A549 (cell line): ENCODE measurements at regions not wholly inside any gene's neighbourhood (a gene's known extent, or its start where the extent isn't known, plus 50 kb on each side); places are given as distances from the start of the nearest gene placed in this dataset.

Source experiments
- ATAC-seq, 2 experiments: fragments of 200-7000 bp in 1 of 2; fragments of >200 bp in 1 of 2; cut with Nextera tagmentation in 1 of 2; cut with Tn5 transposase in 1 of 2; 3 replicates each; pipeline versions ENCODE4 v1.8.0 to v1.9.1; 2018 to 2020; ENCODE audit warnings: mild to moderate bottlenecking in 1 of 2, moderate library complexity in 1 of 2
- CTCF ChIA-PET: fragments of 300-600 bp; sonication (Branson Sonifier 250); formaldehyde crosslinking; extraction: SDS; loops from one replicate; lab custom pipeline; 2021; ENCODE audit warnings: antibody characterized with exemption, inconsistent platforms; lab: Yijun Ruan, JAX
- POLR2A ChIA-PET: fragments of 350-600 bp; formaldehyde crosslinking; extraction: SDS; loops from one replicate; lab custom pipeline; 2021; ENCODE audit warnings: antibody characterized with exemption, inconsistent platforms; lab: Yijun Ruan, JAX
- DNase-seq, 2 experiments: peaks; one replicate each; pipeline versions ENCODE4 v3.0.0 to v3.0.0-alpha.2; 2011 to 2016; ENCODE audit warnings: low read depth in 1 of 2, low spot score in 1 of 2
- FAIRE-seq: peaks from 2 replicates; lab custom pipeline; 2011; peaks lifted over from hg19 to GRCh38; lab: Jason Lieb, UNC
- H3K27ac ChIP-seq, 2 experiments: fragments of >200 bp; sonication (Bioruptor Twin); formaldehyde crosslinking; 3 replicates each; pipeline ENCODE4 v1.5.1; 2016 to 2017
- H3K4me1 ChIP-seq: fragments of >200 bp; sonication (Bioruptor Twin); formaldehyde crosslinking; 3 replicates; pipeline ENCODE4 v1.6.1; 2016
- H3K4me2 ChIP-seq: fragments of >200 bp; sonication (Bioruptor Twin); formaldehyde crosslinking; 3 replicates; pipeline ENCODE4 v1.6.1; 2016
- H3K4me3 ChIP-seq: fragments of >200 bp; sonication (Bioruptor Twin); formaldehyde crosslinking; 3 replicates; pipeline ENCODE4 v1.5.1; 2016
- H3K9me3 ChIP-seq: fragments of >200 bp; sonication (Bioruptor Twin); formaldehyde crosslinking; 3 replicates; pipeline ENCODE4 v1.6.1; 2016
- ATOH8 ChIP-seq: fragments of 250-450 bp; sonication (Bioruptor Pico); IDR thresholded peaks from 2 replicates; pipeline ENCODE4 v1.5.0; 2020; ENCODE audit warnings: low read depth, mild to moderate bottlenecking, moderate library complexity
- CBX8 ChIP-seq: fragments of 200-600 bp; sonication (generic); IDR thresholded peaks from 2 replicates; pipeline ENCODE4 v1.6.1; 2016
- CTCF ChIP-seq: fragments of >200 bp; sonication (Bioruptor Twin); formaldehyde crosslinking; IDR thresholded peaks from 3 replicates; pipeline ENCODE4 v1.5.1; 2016
- E2F6 ChIP-seq: IDR thresholded peaks from 2 replicates; pipeline ENCODE4 v1.6.1; 2012; ENCODE audit warnings: low read depth, borderline replicate concordance
- EHF ChIP-seq: fragments of 250-450 bp; sonication (Bioruptor Pico); IDR thresholded peaks from 2 replicates; pipeline ENCODE4 v1.5.0; 2020; ENCODE audit warnings: mild to moderate bottlenecking
- EHMT2 ChIP-seq: fragments of 200-600 bp; sonication (generic); IDR thresholded peaks from 2 replicates; pipeline ENCODE4 v1.6.1; 2016; ENCODE audit warnings: antibody characterized with exemption, low read depth, mild to moderate bottlenecking, moderate library complexity
- ESRRA ChIP-seq: fragments of 150-350 bp; IDR thresholded peaks from 2 replicates; pipeline ENCODE4 v1.6.1; 2014; ENCODE audit warnings: mild to moderate bottlenecking, low read length, borderline replicate concordance
- FOXS1 ChIP-seq: fragments of 250-450 bp; sonication (Bioruptor Pico); IDR thresholded peaks from 2 replicates; pipeline ENCODE4 v1.5.0; 2020; ENCODE audit warnings: mild to moderate bottlenecking, moderate library complexity
- HDAC2 ChIP-seq: fragments of 200-600 bp; sonication (generic); IDR thresholded peaks from 2 replicates; pipeline ENCODE4 v1.6.1; 2016
- JUNB ChIP-seq: fragments of >200 bp; sonication (Bioruptor Twin); formaldehyde crosslinking; IDR thresholded peaks from 2 replicates; pipeline ENCODE4 v1.6.1; 2016
- MYC ChIP-seq: IDR thresholded peaks from 2 replicates; pipeline ENCODE4 v1.6.1; 2012; ENCODE audit warnings: mild to moderate bottlenecking, inconsistent platforms, low read length, improper control_type of control experiment, borderline replicate concordance
- NFE2L2 ChIP-seq: fragments of 150-350 bp; conservative IDR thresholded peaks from 2 replicates; pipeline ENCODE4 v1.6.1; 2014; ENCODE audit warnings: low read length
- NPAS2 ChIP-seq: fragments of 250-450 bp; sonication (Bioruptor Pico); IDR thresholded peaks from 2 replicates; pipeline ENCODE4 v1.8.0; 2022; ENCODE audit warnings: mild to moderate bottlenecking, moderate library complexity, borderline replicate concordance
- RCOR1 ChIP-seq: fragments of 150-350 bp; IDR thresholded peaks from 2 replicates; pipeline ENCODE4 v1.6.1; 2014; ENCODE audit warnings: antibody characterized with exemption, low read length, low read depth
- REST ChIP-seq: fragments of 200-600 bp; sonication (generic); IDR thresholded peaks from 2 replicates; pipeline ENCODE4 v1.6.1; 2016; ENCODE audit warnings: antibody characterized with exemption, mild to moderate bottlenecking, moderate library complexity
- RFX5 ChIP-seq: fragments of 450-650 bp; IDR thresholded peaks from 2 replicates; pipeline ENCODE4 v1.7.1; 2014; ENCODE audit warnings: antibody characterized with exemption, mild to moderate bottlenecking, moderate library complexity
- RNF2 ChIP-seq: fragments of 200-600 bp; sonication (generic); IDR thresholded peaks from 2 replicates; pipeline ENCODE4 v1.6.1; 2016; ENCODE audit warnings: low read depth, mild to moderate bottlenecking, antibody characterized with exemption, moderate library complexity, borderline replicate concordance
- SMC3 ChIP-seq: fragments of >200 bp; sonication (Bioruptor Twin); formaldehyde crosslinking; IDR thresholded peaks from 3 replicates; pipeline ENCODE4 v1.6.1; 2018; ENCODE audit warnings: inconsistent platforms
- SREBF2 ChIP-seq: fragments of 450-650 bp; IDR thresholded peaks from 2 replicates; pipeline ENCODE4 v1.6.1; 2014; ENCODE audit warnings: mild to moderate bottlenecking, moderate library complexity
- ZFP36 ChIP-seq: fragments of 450-650 bp; IDR thresholded peaks from 2 replicates; pipeline ENCODE4 v1.6.1; 2014; ENCODE audit warnings: borderline replicate concordance; ENCODE audit not compliant: partially characterized antibody
- WGBS: methylation state at CpG from one replicate; pipeline ENCODE4 v1.1.6; 2017; ENCODE audit errors: missing lambda C conversion rate; 5-methylcytosine and 5-hydroxymethylcytosine counted together
- TF ChIP-seq, protein P1 (sequence below): IDR thresholded peaks from 2 replicates; pipeline ENCODE4 v1.6.1; 2012
- TF ChIP-seq, protein P2 (sequence below): fragments of >200 bp; sonication (Bioruptor Twin); formaldehyde crosslinking; IDR thresholded peaks from 2 replicates; pipeline ENCODE4 v1.6.1; 2016

GRCh38 chr13:63954683-63955082 is 2539.0 kb upstream of the PCDH20 start:
- DNase-seq (no peak), FAIRE-seq (no peak), ATAC-seq (no peak)
- H3K27ac ChIP-seq: no peak overlapping the region
- ChIA-PET POLR2A (no interaction called here), CTCF (no interaction called here)
- H3K4me1 ChIP-seq: no peaks in the 10 kb centered on the region
- WGBS: 45% methylated on average over 1 of the region's 1 CpG
- no peak overlapping the region for H3K4me3 ChIP-seq
- H3K9me3 ChIP-seq: no peaks in the 10 kb centered on the region
- no peak overlapping the region for H3K4me2 ChIP-seq
- no peak for TF ChIP-seq RNF2
- TF ChIP-seq, protein P1, sequence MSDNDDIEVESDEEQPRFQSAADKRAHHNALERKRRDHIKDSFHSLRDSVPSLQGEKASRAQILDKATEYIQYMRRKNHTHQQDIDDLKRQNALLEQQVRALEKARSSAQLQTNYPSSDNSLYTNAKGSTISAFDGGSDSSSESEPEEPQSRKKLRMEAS: no peak
- TF ChIP-seq FOXS1 (CRISPR knock-in tag): no peak
- no peak for TF ChIP-seq NPAS2
- no peak for TF ChIP-seq CTCF
- TF ChIP-seq E2F6: no peak
- no peak for TF ChIP-seq ESRRA
- no peak for TF ChIP-seq ATOH8 (CRISPR knock-in tag)
- no peak for TF ChIP-seq RFX5
- TF ChIP-seq CBX8: no peak
- no peak for TF ChIP-seq HDAC2
- TF ChIP-seq REST: no peak
- no peak for TF ChIP-seq JUNB
- no peak for TF ChIP-seq RCOR1
- TF ChIP-seq SREBF2: no peak
- TF ChIP-seq NFE2L2: no peak

DNA sequence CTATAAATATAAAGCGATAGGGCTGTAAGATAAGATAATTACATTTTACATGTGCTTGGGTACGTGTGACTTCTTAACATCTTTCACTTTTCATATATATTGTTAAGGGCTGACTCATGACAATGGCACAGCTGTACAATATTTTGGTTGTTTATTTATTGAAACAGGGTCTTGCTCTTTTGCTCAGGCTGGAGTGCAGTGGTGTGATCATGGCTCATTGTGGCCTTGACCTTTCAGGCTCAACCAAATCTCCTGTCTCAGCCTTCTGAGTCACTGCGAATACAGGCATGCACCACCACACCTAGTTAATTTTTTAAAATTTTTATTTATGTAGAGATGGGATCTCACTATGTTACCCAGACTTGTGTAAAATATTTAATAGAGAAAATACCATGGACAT is 2532.4 kb upstream of the PCDH20 start:
- POLR2A ChIA-PET: no interaction called here
- no peaks in the 10 kb centered on the region for H3K9me3 ChIP-seq
- 66% methylated on average over 3 of the region's 3 CpGs for WGBS
- TF ChIP-seq ZFP36 (no peak), SMC3 (no peak), REST (no peak), EHMT2 (no peak), EHF (CRISPR knock-in tag) (no peak), MYC (no peak)
- TF ChIP-seq, protein P2, sequence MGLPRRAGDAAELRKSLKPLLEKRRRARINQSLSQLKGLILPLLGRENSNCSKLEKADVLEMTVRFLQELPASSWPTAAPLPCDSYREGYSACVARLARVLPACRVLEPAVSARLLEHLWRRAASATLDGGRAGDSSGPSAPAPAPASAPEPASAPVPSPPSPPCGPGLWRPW: no peak
- TF ChIP-seq, protein P1: no peak
- ATAC-seq: no peak
- no peak overlapping the region for H3K27ac ChIP-seq
- CTCF ChIA-PET: no interaction called here
- no peaks in the 10 kb centered on the region; the same call in 2 of the 3 replicates for H3K4me1 ChIP-seq
- DNase-seq: peak in 1 of 2 experiments; percentile 4
- FAIRE-seq: no peak
- H3K4me2 ChIP-seq: no peak overlapping the region
- no peak overlapping the region for H3K4me3 ChIP-seq
